Ascending aorta (tissue), 2 donors: ENCODE measurements at regions not wholly inside any gene's neighbourhood (a gene's known extent, or its start where the extent isn't known, plus 50 kb on each side); places are given as distances from the start of the nearest gene placed in this dataset.

Source experiments
- DNase-seq, 2 donors: peaks; one replicate each; pipeline ENCODE4 v3.0.0-alpha.2; 2019; ENCODE audit warnings: low spot score in 2 of 2
- H3K27ac ChIP-seq, 2 donors: fragments of 200-600 bp; sonication (generic); one replicate each; pipeline ENCODE4 v1.5.1; 2016 to 2017; ENCODE audit warnings: mild to moderate bottlenecking in 1 of 2
- H3K27me3 ChIP-seq: fragments of 200-600 bp; sonication (generic); one replicate; pipeline ENCODE4 v1.5.1; 2017
- H3K36me3 ChIP-seq, 2 donors: fragments of 200-600 bp; sonication (generic); one replicate each; pipeline ENCODE4 v1.5.1; 2016
- H3K4me1 ChIP-seq, 2 donors: fragments of 200-600 bp; sonication (generic); one replicate each; pipeline ENCODE4 v1.5.1; 2016 to 2017; ENCODE audit warnings: mild to moderate bottlenecking in 1 of 2
- H3K4me3 ChIP-seq, 2 donors: fragments of 200-600 bp; sonication (generic); one replicate each; pipeline ENCODE4 v1.5.1; 2016 to 2017; ENCODE audit warnings: mild to moderate bottlenecking in 1 of 2
- H3K9me3 ChIP-seq, 2 donors: fragments of 200-600 bp; sonication (generic); one replicate each; pipeline ENCODE4 v1.5.1; 2016
- CTCF ChIP-seq, 3 experiments: fragments of 200-600 bp in 2 of 3; fragments of 450-650 bp in 1 of 3; sonication (generic) in 2 of 3; IDR thresholded peaks; one replicate each; pipeline ENCODE4 v1.5.1; 2016 to 2019; ENCODE audit warnings: antibody characterized with exemption in 3 of 3, mild to moderate bottlenecking in 1 of 3, moderate library complexity in 1 of 3
- intact Hi-C: fragments of 100-400 bp; cut with DNase I; formaldehyde crosslinking; loops from one replicate; pipeline ENCODE4 v1.15.1; 2023

- H3K27me3 ChIP-seq, result no peaks in the 10 kb centered on the region
Observed at GRCh38 chr20:19026901-19027644, 185.4 kb upstream of the SLC24A3 start.

DNA sequence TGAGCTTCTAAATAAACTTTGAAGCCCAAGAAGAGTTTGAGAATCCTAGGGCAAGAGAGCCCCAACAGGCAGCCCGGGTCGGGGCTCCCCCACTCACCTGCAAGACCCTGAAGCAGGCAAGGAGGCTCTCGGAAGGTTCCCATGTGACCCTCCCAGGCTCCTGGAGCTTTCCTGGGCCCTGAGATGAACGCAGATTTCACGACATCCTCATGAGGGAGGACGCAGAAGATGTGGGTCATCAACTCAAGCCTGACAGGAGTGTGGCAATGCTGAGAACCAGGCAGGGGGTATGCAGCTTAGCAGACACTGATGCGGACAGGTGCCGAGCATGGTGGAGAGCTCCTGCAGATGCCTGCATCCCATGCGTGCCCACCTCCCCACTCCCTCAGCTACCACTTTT, 184.5 kb upstream of the SLC24A3 start:
- DNase-seq, result peak in 1 of 2 donors; percentile 52
- Histone ChIP-seq H3K9me3 (no peaks in the 10 kb centered on the region), H3K4me3 (no peak overlapping the region), H3K36me3 (no peaks in the 10 kb centered on the region), H3K27ac (no peak overlapping the region), H3K4me1 (peaks cover 0 to 18% of the 10 kb centered on the region in 2 donors), H3K27me3 (no peaks in the 10 kb centered on the region)
- intact Hi-C loops, result no loop called here
- no peak for TF ChIP-seq CTCF (IDR thresholded peaks at IDR 0.05)

More at GRCh38 chr20:19026901-19027644, 185.4 kb upstream of the SLC24A3 start:
- H3K27ac ChIP-seq, result peak overlapping the region in 1 of 2 donors; percentile 71
- no peaks in the 10 kb centered on the region for H3K36me3 ChIP-seq
- peaks cover 0 to 18% of the 10 kb centered on the region in 2 donors for H3K4me1 ChIP-seq
- H3K9me3 ChIP-seq, result no peaks in the 10 kb centered on the region
- no peak for TF ChIP-seq CTCF (IDR thresholded peaks at IDR 0.05)
- peak in 1 of 2 donors; percentile 59 for DNase-seq
- no peak overlapping the region for H3K4me3 ChIP-seq
- intact Hi-C loops, result no loop called here

DNA sequence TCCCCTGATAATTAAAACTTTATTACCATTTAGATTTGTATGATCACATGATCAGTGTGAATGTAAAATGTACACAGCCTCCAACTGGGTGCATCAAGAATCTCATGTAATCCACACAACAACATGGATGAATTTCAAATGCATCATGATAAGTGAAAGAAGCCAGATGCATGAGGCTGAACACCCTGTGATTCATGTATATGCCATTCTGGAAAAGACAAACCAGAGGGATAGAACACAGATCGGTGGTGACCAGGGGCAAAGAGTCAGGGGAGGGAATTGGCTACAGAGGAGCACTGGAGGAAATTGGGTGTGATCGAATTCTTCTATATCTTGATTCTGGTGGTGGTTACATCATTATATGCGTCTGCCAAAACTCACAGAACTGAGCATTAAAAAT, 170.7 kb upstream of the SLC24A3 start:
- DNase-seq, result no peak
- Histone ChIP-seq H3K4me1 (no peaks in the 10 kb centered on the region), H3K27me3 (no peaks in the 10 kb centered on the region), H3K36me3 (no peaks in the 10 kb centered on the region), H3K9me3 (no peaks in the 10 kb centered on the region), H3K27ac (no peak overlapping the region), H3K4me3 (no peak overlapping the region)
- TF ChIP-seq CTCF (IDR thresholded peaks at IDR 0.05), result no peak
- intact Hi-C loops, result no loop called here

- intact Hi-C loops, result no loop called here
- Histone ChIP-seq H3K36me3 (no peaks in the 10 kb centered on the region), H3K4me1 (peaks cover 0 to 9% of the 10 kb centered on the region in 2 donors), H3K27me3 (no peaks in the 10 kb centered on the region), H3K4me3 (no peak overlapping the region), H3K9me3 (no peaks in the 10 kb centered on the region), H3K27ac (no peak overlapping the region)
- no peak for DNase-seq
- TF ChIP-seq CTCF (IDR thresholded peaks at IDR 0.05), result no peak
Observed at GRCh38 chr20:19045371-19045770, 167.1 kb upstream of the SLC24A3 start.

- H3K4me3 ChIP-seq, result no peak overlapping the region
- TF ChIP-seq CTCF (IDR thresholded peaks at IDR 0.05), result no peak
- DNase-seq, result no peak
- H3K27ac ChIP-seq, result no peak overlapping the region
- intact Hi-C loops, result no loop called here
- H3K27me3 ChIP-seq, result no peaks in the 10 kb centered on the region
- H3K4me1 ChIP-seq, result peaks cover 0 to 9% of the 10 kb centered on the region in 2 donors
- no peaks in the 10 kb centered on the region for H3K36me3 ChIP-seq
- H3K9me3 ChIP-seq, result no peaks in the 10 kb centered on the region
Observed at GRCh38 chr20:19047040-19047950, 165.1 kb upstream of the SLC24A3 start.
